OCI-LY3 (cell line): ENCODE measurements at regions not wholly inside any gene's neighbourhood (a gene's known extent, or its start where the extent isn't known, plus 50 kb on each side); places are given as distances from the start of the nearest gene placed in this dataset.

Experiments used
- H2AFZ ChIP-seq: fragments of 200-600, 300-600 bp; shearing (Covaris generic); 2 replicates; pipeline ENCODE4 v1.6.0; 2014; ENCODE audit warnings: antibody characterized with exemption, low read depth, low read length
- H3K27ac ChIP-seq: fragments of 200-600, 300-600 bp; sonication (generic); 2 replicates; pipeline ENCODE4 v1.5.1; 2014; ENCODE audit warnings: mild to moderate bottlenecking, low read length, moderate library complexity, mixed read lengths
- H3K27me3 ChIP-seq: fragments of 200-600, 300-600 bp; sonication (generic); 2 replicates; pipeline ENCODE4 v1.6.1; 2014; ENCODE audit warnings: low read depth, low read length, mixed read lengths
- H3K36me3 ChIP-seq: fragments of 200-600, 300-600 bp; sonication (generic); replicated peaks from 2 replicates; pipeline ENCODE3; 2014; ENCODE audit warnings: low read depth, low read length, mixed read lengths
- H3K4me1 ChIP-seq: fragments of 300-600, 200-600 bp; sonication (generic); 2 replicates; pipeline ENCODE4 v1.6.1; 2014; ENCODE audit warnings: low read length, mixed read lengths
- H3K4me2 ChIP-seq: fragments of 200-600, 300-600 bp; sonication (generic); 2 replicates; pipeline ENCODE4 v1.6.1; 2014; ENCODE audit warnings: low read length, mixed read lengths
- H3K4me3 ChIP-seq: fragments of 300-600, 200-600 bp; sonication (generic); 2 replicates; pipeline ENCODE4 v1.5.1; 2014; ENCODE audit warnings: antibody characterized with exemption, mild to moderate bottlenecking, low read length, moderate library complexity
- H3K79me2 ChIP-seq: fragments of 300-600, 200-600 bp; shearing (Covaris generic); 2 replicates; pipeline ENCODE4 v1.6.1; 2014; ENCODE audit warnings: mild to moderate bottlenecking, low read length, mixed read lengths
- H3K9ac ChIP-seq: fragments of 300-600, 200-600 bp; shearing (Covaris generic); 2 replicates; pipeline ENCODE4 v1.6.0; 2014; ENCODE audit warnings: mild to moderate bottlenecking, low read length, moderate library complexity
- H3K9me3 ChIP-seq: fragments of 200-600, 300-600 bp; shearing (Covaris generic); 2 replicates; pipeline ENCODE4 v1.6.1; 2014; ENCODE audit warnings: low read length, mixed read lengths; ENCODE audit not compliant: insufficient read depth
- H4K20me1 ChIP-seq: fragments of 200-600, 300-600 bp; sonication (generic); 2 replicates; pipeline ENCODE4 v1.6.1; 2016; ENCODE audit warnings: low read length, mixed read lengths; ENCODE audit not compliant: insufficient read depth
- EZH2phosphoT487 ChIP-seq: fragments of 200-600 bp; shearing (Covaris generic); IDR thresholded peaks from 2 replicates; pipeline ENCODE4 v1.6.1; 2018; ENCODE audit warnings: antibody characterized with exemption, mixed run types, low read depth
- TF ChIP-seq, protein P1 (sequence below): fragments of 200-600, 300-600 bp; sonication (generic); IDR thresholded peaks from 2 replicates; pipeline ENCODE4 v1.5.1; 2014; ENCODE audit warnings: antibody characterized with exemption, low read length, low read depth

DNA sequence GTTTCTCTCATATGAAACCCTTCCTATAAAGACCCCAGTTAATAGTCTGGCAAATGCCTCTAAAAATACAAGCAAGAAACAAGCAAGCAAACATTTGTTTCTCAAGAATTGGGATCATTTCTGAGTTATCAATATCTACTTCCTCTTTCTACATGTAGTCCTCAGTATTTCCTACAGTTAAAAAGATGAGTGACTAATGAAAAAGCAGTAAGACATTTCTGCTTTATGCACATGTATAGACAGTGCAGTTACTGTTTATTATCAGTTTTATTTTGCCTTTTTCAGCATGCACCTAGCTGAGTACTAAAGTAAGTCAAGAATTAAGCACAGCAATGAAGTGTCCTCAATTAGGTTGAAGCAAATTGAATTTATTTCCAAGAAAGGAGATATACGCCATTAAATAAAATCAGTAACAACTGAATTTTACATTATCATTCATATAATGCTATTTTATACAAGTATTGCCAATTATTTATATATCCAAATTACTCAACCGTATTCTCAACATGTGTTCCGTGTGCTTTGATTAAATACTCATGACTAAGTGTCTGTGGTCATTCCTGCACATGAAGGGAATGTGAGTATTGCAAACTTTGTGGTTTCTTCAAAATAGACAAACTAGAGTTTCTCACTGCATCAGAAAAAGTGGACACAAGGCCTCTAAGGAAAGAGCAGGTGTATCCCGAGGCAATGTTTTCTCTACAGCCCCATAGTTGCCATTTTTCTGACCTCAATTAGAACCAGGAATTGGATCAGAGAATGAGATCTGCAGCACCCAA lies 159.3 kb upstream of the MARCKS start:
- no peak overlapping the region for H3K4me2 ChIP-seq
- H4K20me1 ChIP-seq, result no peaks in the 10 kb centered on the region
- H3K4me3 ChIP-seq, result no peak overlapping the region
- H3K36me3 ChIP-seq, result no peaks in the 10 kb centered on the region
- H3K27me3 ChIP-seq, result no peaks in the 10 kb centered on the region
- TF ChIP-seq EZH2phosphoT487, result no peak
- TF ChIP-seq, protein P1, sequence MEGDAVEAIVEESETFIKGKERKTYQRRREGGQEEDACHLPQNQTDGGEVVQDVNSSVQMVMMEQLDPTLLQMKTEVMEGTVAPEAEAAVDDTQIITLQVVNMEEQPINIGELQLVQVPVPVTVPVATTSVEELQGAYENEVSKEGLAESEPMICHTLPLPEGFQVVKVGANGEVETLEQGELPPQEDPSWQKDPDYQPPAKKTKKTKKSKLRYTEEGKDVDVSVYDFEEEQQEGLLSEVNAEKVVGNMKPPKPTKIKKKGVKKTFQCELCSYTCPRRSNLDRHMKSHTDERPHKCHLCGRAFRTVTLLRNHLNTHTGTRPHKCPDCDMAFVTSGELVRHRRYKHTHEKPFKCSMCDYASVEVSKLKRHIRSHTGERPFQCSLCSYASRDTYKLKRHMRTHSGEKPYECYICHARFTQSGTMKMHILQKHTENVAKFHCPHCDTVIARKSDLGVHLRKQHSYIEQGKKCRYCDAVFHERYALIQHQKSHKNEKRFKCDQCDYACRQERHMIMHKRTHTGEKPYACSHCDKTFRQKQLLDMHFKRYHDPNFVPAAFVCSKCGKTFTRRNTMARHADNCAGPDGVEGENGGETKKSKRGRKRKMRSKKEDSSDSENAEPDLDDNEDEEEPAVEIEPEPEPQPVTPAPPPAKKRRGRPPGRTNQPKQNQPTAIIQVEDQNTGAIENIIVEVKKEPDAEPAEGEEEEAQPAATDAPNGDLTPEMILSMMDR, result no peak
- H2AFZ ChIP-seq, result no peak overlapping the region
- no peak overlapping the region for H3K27ac ChIP-seq
- H3K4me1 ChIP-seq, result peaks cover 12% of the 10 kb centered on the region
- H3K9me3 ChIP-seq, result no peaks in the 10 kb centered on the region
- no peaks in the 10 kb centered on the region for H3K79me2 ChIP-seq
- H3K9ac ChIP-seq, result no peak overlapping the region

DNA sequence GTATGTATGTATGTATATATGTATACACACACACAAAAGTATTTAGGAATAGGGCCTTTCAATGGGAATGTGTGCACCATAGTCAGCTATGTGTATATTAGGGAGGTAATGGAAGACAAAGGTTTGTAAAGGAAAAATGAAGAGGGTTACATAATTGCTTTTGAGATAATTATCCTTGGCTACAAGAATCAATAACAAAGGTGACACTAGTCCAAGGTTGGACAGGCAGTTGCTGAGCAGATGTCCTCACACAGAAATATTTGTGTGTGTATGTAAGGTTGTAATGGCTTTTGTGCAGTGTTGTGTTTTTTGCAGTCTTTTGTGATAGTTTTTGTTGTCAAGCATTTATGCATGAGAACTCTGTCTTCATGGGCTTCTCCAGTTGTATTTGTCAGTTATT lies 157.9 kb upstream of the MARCKS start:
- Histone ChIP-seq H3K27ac (no peak overlapping the region), H3K4me2 (no peak overlapping the region), H3K9ac (no peak overlapping the region), H3K4me3 (no peak overlapping the region), H3K4me1 (peaks cover 12% of the 10 kb centered on the region), H3K79me2 (no peaks in the 10 kb centered on the region), H4K20me1 (no peaks in the 10 kb centered on the region), H2AFZ (no peak overlapping the region), H3K36me3 (no peaks in the 10 kb centered on the region), H3K27me3 (no peaks in the 10 kb centered on the region), H3K9me3 (no peaks in the 10 kb centered on the region)
- TF ChIP-seq, protein P1, result no peak
- TF ChIP-seq EZH2phosphoT487, result no peak

DNA sequence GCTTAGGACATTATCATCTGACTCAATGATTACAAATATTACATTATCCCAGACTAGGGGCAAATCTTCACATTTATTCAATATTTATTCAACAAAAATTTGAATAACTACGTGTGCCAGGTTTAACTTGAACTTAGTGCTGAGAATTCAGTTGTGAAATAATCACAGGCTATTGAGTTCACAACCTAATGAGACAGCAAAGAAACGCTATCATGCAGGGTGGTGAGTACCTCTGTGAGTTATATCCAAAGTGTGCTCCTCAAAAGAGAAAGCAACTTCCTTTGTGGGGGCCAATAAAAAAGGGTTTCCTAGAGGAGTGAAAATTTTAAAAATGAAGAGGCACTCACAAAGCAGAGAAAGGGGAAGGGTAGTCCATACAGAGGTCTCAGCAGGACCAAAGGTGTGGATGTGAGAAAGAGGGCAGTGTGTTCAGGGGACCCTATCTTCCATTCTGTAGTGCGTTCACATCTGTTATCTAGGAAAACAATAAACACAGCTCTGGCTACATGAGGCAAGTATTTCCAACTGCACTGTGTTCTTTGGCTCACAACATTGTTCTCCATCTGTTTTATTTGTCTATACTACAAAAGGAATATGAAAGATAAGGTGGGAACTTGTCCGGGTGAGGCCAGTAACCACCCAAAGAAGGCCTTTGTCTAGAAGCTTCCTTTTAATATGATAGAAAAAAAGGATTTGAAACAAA lies 155.4 kb upstream of the MARCKS start:
- no peaks in the 10 kb centered on the region for H3K27me3 ChIP-seq
- no peak overlapping the region for H3K4me2 ChIP-seq
- H2AFZ ChIP-seq, result no peak overlapping the region
- H3K27ac ChIP-seq, result no peak overlapping the region
- peaks cover 12% of the 10 kb centered on the region for H3K4me1 ChIP-seq
- no peaks in the 10 kb centered on the region for H3K36me3 ChIP-seq
- H3K9me3 ChIP-seq, result no peaks in the 10 kb centered on the region
- H3K9ac ChIP-seq, result no peak overlapping the region
- H4K20me1 ChIP-seq, result no peaks in the 10 kb centered on the region
- no peak overlapping the region for H3K4me3 ChIP-seq
- no peaks in the 10 kb centered on the region for H3K79me2 ChIP-seq
- no peak for TF ChIP-seq EZH2phosphoT487
- TF ChIP-seq, protein P1, result no peak

DNA sequence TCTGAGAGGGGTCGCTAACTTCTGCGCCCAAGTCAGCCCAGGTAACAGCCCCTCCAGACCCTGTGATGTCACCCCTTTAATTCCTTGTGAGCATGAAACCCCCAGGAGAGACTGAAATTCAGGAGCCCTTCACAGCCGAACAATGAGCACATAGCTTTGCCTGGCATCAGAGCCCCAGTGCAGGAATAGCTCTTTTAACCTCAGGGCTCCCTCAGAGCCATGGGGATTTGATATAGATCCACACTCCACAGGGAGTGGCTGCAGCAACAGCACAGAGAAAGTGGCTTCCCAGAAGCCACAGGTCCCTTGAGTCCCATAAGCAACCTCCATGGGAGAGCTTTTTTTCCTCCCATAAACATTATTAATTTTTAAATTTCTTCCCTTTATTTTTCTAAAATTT lies 150.0 kb upstream of the MARCKS start:
- Histone ChIP-seq H3K9me3 (no peaks in the 10 kb centered on the region), H3K4me3 (no peak overlapping the region), H3K4me1 (peaks cover 4% of the 10 kb centered on the region; the same call in 1 of the 2 replicates), H3K79me2 (no peaks in the 10 kb centered on the region), H3K4me2 (no peak overlapping the region), H4K20me1 (no peaks in the 10 kb centered on the region), H3K27me3 (no peaks in the 10 kb centered on the region), H2AFZ (no peak overlapping the region), H3K9ac (no peak overlapping the region), H3K36me3 (no peaks in the 10 kb centered on the region), H3K27ac (no peak overlapping the region)
- no peak for TF ChIP-seq EZH2phosphoT487
- TF ChIP-seq, protein P1, result no peak
